ENCODE measurements at regions not wholly inside any gene's neighbourhood (a gene's known extent, or its start where the extent isn't known, plus 50 kb on each side); places are given as distances from the start of the nearest gene placed in this dataset.

DNA sequence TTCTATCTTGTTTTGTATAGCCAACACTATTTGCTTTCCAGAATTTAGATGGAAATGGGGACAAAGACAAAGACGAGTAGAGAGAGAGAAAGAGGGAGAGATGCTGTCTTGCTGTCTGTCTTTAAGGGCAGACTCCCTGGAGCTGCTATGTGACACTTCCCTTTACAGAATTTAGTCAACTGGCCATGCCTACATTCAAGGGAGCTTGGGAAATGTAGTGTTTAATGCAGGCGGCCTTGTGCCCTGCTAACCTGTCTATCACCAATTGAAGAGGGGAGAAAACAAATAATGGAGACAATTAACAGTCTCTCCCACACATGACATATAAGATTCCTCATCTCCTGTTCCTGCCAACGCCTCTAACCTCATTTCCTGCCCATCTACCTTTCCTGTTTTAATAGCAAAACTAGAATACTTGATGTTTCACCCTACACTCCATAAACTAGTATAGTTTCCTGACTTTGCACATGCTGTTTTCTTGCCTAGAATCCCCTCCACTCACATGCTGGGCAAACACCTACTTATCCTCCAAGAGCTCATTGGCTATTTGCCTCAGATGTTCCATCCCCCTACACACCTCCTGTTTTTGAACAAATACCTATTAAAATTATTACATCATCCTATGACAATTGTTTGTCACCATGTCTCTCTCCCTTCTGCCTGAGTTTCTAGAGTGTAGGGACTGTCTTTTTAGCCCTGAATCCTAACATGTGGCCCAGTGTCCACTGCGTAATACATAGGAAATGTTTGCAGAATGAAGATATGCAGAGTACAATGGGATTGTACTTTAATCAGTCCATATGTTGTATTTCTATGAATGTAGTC, 117.2 kb downstream of the SLC25A24 start:
- DNase-seq = no peak

GRCh38 chr1:108082001-108082400, 117.0 kb upstream of the VAV3 start:
- no peak for DNase-seq

DNA sequence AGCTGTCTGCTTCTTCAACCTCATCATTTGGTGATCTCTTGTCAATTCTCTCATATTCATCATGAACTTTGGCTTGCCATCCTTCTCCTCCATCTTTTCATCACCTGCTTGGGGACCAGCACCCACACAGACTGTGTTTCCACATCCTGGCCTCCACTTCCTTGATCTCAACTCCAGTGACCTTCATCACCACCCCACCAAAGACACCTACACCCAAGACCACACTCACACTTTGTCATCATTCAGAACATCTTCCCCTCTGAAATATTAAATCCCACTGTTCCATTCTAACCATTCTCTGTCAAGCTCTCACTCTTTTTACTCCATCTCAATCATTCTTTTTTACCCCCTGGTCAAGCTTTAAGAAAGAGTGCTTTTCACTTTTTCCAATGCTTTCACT, 115.5 kb upstream of the VAV3 start:
- no peak for DNase-seq

DNA sequence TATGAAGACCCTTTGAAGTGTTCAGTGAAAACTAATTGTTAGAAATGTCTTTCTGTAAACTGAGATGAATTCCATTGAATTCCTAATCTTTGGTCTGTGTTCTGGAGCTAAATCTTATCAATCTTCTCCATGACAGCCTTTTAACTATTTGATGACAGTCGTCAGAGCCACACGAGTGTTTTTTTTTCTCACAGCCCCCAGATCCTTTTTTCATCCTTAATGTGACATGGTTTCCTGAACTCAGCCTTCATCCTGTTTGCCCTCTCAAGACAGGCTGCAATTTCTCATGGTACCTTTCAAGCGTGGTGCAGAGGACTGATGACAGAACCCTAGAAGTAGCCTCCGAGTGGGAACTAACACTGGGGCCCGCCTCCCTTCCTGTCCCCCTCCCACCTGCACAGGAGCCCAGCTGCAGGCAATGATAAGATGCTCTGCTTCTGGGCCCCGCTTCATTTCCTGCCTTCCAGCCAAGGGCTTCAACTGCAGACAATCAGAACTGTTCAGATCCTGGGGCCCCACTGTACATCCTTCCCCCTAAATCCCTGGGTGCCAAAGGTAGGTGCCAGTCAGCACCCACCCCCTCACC, 114.6 kb upstream of the VAV3 start:
- DNase-seq = peak; percentile 67

- DNase-seq = no peak
Observed at GRCh38 chr1:108077991-108078390, 113.0 kb upstream of the VAV3 start.

GRCh38 chr1:108075055-108075454, 110.1 kb upstream of the VAV3 start:
- DNase-seq = no peak

DNA sequence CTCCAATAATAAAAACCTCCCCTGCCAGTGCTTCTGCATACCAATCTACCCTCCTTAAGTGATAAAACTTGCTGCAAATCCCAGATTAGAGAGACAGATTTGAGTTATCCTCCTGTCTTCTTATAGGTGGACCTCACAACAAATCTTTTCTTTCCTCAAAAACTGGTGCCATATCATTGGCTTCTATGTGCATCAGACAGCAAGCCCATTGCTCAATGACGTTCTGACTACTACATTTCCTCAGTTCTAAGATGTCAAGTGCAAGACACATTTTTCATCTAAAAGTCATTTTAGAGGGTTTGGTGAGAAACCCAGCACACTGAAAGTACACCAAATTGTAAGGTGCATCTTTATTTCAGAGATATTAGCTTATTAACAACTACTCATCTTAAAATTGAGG, 107.8 kb upstream of the VAV3 start:
- DNase-seq = no peak

DNA sequence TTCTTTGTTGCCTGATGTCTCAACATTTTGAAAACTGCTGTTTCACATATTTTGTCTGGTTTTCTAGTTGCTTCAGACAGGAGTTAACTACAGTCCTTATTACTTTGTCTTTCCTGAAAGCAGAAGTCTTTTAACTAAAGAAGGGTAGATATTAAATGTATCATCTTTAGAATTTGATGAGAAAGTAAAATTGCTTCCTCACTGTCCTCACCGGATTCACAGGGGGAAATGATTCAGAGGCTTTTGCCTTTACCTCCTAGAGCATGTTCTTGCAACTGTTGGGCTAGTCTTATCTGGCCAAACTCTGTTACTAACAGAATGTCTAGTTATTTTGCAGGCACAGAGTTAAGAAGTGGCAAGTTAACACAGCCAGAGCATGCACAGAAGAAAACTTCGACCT, 107.2 kb upstream of the VAV3 start:
- no peak for DNase-seq

- no peak for DNase-seq
Observed at GRCh38 chr1:108071601-108072000, 106.6 kb upstream of the VAV3 start.

DNA sequence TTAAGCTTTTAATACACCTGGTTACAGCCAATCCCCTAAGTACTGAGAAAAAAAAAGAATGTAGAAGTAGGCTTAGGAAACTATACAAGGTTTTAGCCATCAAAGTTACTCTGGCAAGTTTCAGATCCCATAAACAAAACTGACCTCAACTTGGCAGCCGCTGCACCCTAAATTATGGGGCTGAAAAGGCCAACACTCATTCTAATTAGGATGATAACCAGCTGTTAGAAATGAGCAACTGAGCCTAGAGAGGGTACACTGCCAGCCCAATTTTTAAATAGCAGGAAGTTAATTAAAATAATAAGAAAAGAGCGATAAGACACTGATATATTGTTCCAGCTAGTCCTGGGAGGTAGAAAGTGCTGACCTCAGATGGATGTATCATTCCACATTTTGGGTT, 105.7 kb upstream of the VAV3 start:
- DNase-seq = no peak

GRCh38 chr1:108067884-108068540, 103.0 kb upstream of the VAV3 start:
- peak; percentile 42 for DNase-seq

DNA sequence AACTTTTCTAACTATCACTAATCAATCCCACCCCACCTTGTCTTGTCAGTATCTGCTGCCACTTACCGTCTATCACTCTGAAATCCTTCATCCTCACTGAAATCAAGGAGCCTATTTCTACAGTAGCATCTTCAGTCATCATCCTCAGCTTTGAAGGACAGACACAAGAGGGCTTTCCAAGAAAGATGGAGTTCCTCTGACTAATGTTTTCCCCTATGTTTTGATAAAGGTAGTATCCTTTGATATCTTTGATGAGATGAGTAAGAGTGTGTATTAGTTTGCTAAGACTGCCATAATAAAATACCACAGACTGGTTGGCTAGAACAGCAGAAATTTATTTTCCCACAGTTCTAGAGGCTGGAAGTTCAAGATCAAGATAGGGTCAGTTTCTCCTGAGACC, 101.8 kb upstream of the VAV3 start:
- DNase-seq = no peak

- no peak for DNase-seq
Observed at GRCh38 chr1:108064255-108064654, 99.3 kb upstream of the VAV3 start.

GRCh38 chr1:108063703-108064102, 98.7 kb upstream of the VAV3 start:
- DNase-seq = peak; percentile 43

DNA sequence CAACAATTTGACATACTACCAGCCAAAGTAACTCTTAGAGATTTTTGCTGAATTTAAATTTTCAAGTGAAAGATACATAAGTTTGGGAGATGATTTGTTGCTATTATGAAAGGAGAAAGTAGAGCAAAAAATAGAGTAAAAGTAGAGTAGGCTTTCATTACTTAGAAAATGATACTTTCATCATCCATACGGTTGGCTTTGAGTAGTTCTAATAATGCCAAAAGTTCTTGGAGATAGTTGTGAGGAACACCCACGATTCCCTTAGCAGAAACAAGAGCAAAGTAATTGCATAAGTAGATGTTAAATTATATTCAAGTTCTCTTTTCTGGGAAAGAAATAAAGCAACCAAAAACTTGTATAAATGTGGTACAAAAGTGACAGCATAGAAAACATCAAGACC, 95.0 kb upstream of the VAV3 start:
- DNase-seq = no peak

- no peak for DNase-seq
Observed at GRCh38 chr1:108057541-108057940, 92.6 kb upstream of the VAV3 start.

DNA sequence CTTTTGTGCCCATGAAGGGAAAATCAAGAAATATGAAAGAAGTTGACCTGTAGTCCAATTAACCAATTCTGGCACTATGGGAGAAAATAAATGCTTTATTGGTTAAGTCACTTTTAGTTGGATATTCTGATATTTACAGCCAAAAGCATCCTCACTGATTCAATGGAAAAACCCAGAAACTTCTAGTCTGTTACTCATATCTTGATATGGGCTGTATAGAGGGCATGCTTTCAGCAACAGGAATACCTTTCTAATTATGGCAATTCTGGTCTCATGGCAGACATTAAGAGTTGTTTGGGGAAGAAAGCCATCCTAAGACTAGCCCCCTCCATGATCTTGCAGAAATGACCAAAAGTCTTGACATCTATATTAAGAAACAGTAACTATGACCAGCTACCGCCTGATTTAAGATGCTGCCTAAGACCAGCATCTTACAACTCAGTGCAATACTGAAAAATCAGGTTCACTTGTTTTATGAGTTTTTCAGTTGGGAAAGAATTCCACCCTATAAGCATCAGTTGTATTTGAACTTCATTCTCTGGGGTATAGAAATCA, 91.5 kb upstream of the VAV3 start:
- DNase-seq = no peak

DNA sequence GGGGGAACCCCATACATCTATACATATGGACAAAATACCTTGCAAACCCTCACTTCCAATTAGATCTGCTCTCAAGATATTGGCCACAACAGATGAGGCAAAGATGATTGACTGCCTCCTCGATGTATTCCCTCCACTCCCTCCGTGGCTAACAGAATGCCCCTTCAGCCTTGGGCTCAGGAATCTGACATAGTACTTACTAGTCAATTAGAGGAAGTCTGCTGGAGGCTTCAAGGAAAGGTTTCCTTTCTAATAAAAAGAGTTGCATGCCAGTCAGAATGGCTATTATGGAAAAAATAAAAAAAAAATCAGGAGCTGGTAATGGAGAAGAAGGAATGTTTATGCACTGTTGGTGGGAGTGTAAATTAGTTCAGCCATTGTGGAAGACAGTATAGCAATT, 90.4 kb upstream of the VAV3 start:
- no peak for DNase-seq

DNA sequence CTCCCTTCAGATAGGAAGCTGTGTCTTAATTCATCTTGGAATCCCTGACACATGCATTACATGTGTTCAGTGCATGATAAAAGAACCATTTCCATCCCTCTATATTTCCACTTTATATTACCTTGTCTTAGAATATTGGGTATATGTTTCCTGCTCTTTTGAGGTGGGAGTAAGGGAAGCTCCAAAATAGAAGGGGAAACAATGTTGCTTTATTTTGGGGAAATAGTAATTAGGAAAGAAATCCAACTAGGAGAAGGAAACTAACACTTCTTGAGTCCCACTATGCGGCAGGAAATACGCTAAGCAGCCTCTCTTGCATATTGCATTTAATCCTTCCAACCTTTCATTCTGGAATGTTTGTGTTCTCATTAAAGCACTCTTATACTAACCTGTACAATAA, 89.4 kb upstream of the VAV3 start:
- no peak for DNase-seq

- DNase-seq = no peak
Observed at GRCh38 chr1:108053270-108054013, 88.5 kb upstream of the VAV3 start.

- DNase-seq = no peak
Observed at GRCh38 chr1:108051631-108052377, 86.8 kb upstream of the VAV3 start.

- DNase-seq = peak; percentile 59
Observed at GRCh38 chr1:108050911-108051629, 86.1 kb upstream of the VAV3 start.

Data from hematopoietic multipotent progenitor cell treated with erythropoietin and hydrocortisone succinate and interleukin-3 and kit ligand, for 8 days (in vitro differentiated cells).